ENCODE measurements at regions not wholly inside any gene's neighbourhood (a gene's known extent, or its start where the extent isn't known, plus 50 kb on each side); places are given as distances from the start of the nearest gene placed in this dataset.

DNA sequence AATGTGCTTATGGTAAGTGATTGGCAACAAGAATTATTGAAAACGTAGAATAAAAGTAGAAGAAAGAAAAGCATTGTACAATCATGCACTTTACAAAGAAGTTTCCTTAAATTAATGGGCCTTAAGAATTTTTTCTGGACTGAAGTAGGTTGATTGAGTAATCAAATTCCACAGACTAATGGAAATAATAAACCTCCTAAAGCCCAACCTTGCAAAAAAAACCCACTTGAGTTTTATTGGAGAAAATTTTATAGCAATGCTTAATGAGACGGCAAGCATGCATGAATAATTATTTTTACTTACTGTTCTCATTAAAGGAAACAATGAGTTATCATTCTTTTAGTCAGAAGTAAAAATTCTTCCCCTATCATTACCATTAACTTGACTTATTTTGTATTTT lies 676.1 kb upstream of the C9orf72 start (continued):
- TF ChIP-seq, protein P1, sequence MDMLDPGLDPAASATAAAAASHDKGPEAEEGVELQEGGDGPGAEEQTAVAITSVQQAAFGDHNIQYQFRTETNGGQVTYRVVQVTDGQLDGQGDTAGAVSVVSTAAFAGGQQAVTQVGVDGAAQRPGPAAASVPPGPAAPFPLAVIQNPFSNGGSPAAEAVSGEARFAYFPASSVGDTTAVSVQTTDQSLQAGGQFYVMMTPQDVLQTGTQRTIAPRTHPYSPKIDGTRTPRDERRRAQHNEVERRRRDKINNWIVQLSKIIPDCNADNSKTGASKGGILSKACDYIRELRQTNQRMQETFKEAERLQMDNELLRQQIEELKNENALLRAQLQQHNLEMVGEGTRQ (IDR thresholded peaks at IDR 0.05; ENCODE audit: borderline replicate concordance, low read depth, low read length): no peak
- TF ChIP-seq RAD21 (IDR thresholded peaks at IDR 0.05; ENCODE audit: insufficient read depth, low read depth, low read length) (no peak), MYB (IDR thresholded peaks at IDR 0.05; ENCODE audit: borderline replicate concordance, low read depth, low read length) (no peak), EGR1 (IDR thresholded peaks at IDR 0.05; ENCODE audit: borderline replicate concordance in 1 of 2, low read depth in 2 of 2, low read length in 2 of 2) (no peak), MYC (IDR thresholded peaks at IDR 0.05; ENCODE audit: insufficient read depth, insufficient read length, insufficient replicate concordance, low read length, severe bottlenecking) (no peak)

DNA sequence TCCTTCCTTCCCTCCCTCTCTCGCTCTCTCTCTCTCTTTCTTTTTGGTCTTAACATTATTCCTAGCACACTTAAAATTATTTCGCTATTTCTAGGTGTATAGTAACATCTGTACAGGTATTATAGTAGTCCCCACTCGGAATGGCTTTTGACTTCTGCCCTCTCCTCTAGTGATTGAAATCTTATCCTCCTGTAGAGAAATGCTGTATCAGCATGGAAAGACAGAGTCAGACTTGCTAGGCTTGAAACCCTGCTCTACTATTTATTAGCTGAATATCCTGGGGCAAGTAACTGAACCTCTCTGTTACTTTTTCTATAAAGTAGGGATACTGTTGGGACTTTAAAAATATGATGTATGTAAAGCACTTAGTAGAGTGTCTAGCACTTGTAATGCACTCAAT lies 681.9 kb upstream of the C9orf72 start:
- FAIRE-seq (no peak), ATAC-seq (no peak), DNase-seq (ENCODE audit: low read depth, low spot score) (no peak)
- CTCF ChIA-PET: no interaction called here
- Histone ChIP-seq H3K4me1 (ENCODE audit: control insufficient read depth, insufficient read depth, low read length) (no peaks in the 10 kb centered on the region), H3K79me2 (ENCODE audit: control insufficient read depth, insufficient read depth, low read length) (no peaks in the 10 kb centered on the region), H3K9ac (ENCODE audit: control insufficient read depth, insufficient read depth, low read length) (no peak overlapping the region), H3K4me3 (no peak overlapping the region), H2AFZ (ENCODE audit: control insufficient read depth, low read depth, low read length) (no peak overlapping the region), H3K4me2 (ENCODE audit: control insufficient read depth, insufficient read depth) (no peak overlapping the region), H3K9me3 (replicated peaks; ENCODE audit: control insufficient read depth, insufficient read depth, low read length) (no peaks in the 10 kb centered on the region), H4K20me1 (ENCODE audit: control insufficient read depth, insufficient read depth) (no peaks in the 10 kb centered on the region), H3K36me3 (ENCODE audit: control insufficient read depth in 2 of 2, insufficient read depth in 2 of 2, low read length in 1 of 2) (no peaks in the 10 kb centered on the region), H3K27me3 (replicated peaks in 1 of 2; ENCODE audit: control insufficient read depth in 2 of 2, insufficient read depth in 2 of 2, low read length in 1 of 2) (no peaks in the 10 kb centered on the region), H3K27ac (ENCODE audit: control insufficient read depth, insufficient read depth) (no peak overlapping the region)
- RAD21 ChIA-PET (ENCODE audit: unreplicated experiment): no interaction called here
- intact Hi-C loops (cut with micrococcal nuclease; ENCODE audit: unreplicated experiment) (no loop called here), in situ Hi-C loops (cut with MboI) (no loop called here)
- SMC1A ChIA-PET (ENCODE audit: uncharacterized antibody, unreplicated experiment): interaction anchor here (1.5 kb wide), 1 partner anchor 13 kb away, joined by 3 read pairs; no protein-coding TSS in a partner anchor
- WGBS (ENCODE audit: insufficient coverage, insufficient replicate concordance, low lambda C conversion rate, missing lambda C conversion rate): 0% methylated on average over 3 of the region's 3 CpGs
- POLR2A ChIA-PET: no interaction called here
- BruUV-seq (replicated peaks): no TSS peak
- TF ChIP-seq EP300 (IDR thresholded peaks at IDR 0.05; ENCODE audit: borderline replicate concordance in 1 of 2, control insufficient read depth in 1 of 2, low read depth in 2 of 2, low read length in 2 of 2) (no peak), POLR2AphosphoS2 (IDR thresholded peaks at IDR 0.05; ENCODE audit: low read depth, low read length) (no peak), KAT2A (conservative IDR thresholded peaks at IDR 0.05; ENCODE audit: control insufficient read depth, low read depth, low read length) (no peak), CREM (IDR thresholded peaks at IDR 0.05; ENCODE audit: low read depth) (no peak), SUPT20H (IDR thresholded peaks at IDR 0.05; ENCODE audit: borderline replicate concordance, control insufficient read depth, low read depth, low read length) (no peak), MEF2B (IDR thresholded peaks at IDR 0.05; ENCODE audit: partially characterized antibody, poor library complexity, severe bottlenecking) (no peak), NFYB (IDR thresholded peaks at IDR 0.05; ENCODE audit: insufficient read depth, low read depth, low read length) (no peak), YY1 (IDR thresholded peaks at IDR 0.05; ENCODE audit: low read depth, low read length) (no peak), POLR2AphosphoS5 (IDR thresholded peaks at IDR 0.05; ENCODE audit: low read length) (no peak), TCF7 (IDR thresholded peaks at IDR 0.05; ENCODE audit: borderline replicate concordance) (no peak)
- TF ChIP-seq, protein P2, sequence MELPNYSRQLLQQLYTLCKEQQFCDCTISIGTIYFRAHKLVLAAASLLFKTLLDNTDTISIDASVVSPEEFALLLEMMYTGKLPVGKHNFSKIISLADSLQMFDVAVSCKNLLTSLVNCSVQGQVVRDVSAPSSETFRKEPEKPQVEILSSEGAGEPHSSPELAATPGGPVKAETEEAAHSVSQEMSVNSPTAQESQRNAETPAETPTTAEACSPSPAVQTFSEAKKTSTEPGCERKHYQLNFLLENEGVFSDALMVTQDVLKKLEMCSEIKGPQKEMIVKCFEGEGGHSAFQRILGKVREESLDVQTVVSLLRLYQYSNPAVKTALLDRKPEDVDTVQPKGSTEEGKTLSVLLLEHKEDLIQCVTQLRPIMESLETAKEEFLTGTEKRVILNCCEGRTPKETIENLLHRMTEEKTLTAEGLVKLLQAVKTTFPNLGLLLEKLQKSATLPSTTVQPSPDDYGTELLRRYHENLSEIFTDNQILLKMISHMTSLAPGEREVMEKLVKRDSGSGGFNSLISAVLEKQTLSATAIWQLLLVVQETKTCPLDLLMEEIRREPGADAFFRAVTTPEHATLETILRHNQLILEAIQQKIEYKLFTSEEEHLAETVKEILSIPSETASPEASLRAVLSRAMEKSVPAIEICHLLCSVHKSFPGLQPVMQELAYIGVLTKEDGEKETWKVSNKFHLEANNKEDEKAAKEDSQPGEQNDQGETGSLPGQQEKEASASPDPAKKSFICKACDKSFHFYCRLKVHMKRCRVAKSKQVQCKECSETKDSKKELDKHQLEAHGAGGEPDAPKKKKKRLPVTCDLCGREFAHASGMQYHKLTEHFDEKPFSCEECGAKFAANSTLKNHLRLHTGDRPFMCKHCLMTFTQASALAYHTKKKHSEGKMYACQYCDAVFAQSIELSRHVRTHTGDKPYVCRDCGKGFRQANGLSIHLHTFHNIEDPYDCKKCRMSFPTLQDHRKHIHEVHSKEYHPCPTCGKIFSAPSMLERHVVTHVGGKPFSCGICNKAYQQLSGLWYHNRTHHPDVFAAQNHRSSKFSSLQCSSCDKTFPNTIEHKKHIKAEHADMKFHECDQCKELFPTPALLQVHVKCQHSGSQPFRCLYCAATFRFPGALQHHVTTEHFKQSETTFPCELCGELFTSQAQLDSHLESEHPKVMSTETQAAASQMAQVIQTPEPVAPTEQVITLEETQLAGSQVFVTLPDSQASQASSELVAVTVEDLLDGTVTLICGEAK (IDR thresholded peaks at IDR 0.05; ENCODE audit: borderline replicate concordance): no peak
